SK-N-MC (cell line): ENCODE measurements at regions not wholly inside any gene's neighbourhood (a gene's known extent, or its start where the extent isn't known, plus 50 kb on each side); places are given as distances from the start of the nearest gene placed in this dataset.

ENCODE experiments used
- EZH2 ChIP-seq: fragments of 200-600 bp; sonication (generic); IDR thresholded peaks from one replicate; pipeline ENCODE4 v1.6.1; 2017; ENCODE audit warnings: antibody characterized with exemption
- FOXP2 ChIP-seq: optimal IDR thresholded peaks from 2 replicates; pipeline ENCODE3; 2011; ENCODE audit warnings: mild to moderate bottlenecking, moderate library complexity; ENCODE audit not compliant: insufficient read depth; ENCODE audit errors: extremely low read length, control extremely low read depth
- POLR2AphosphoS5 ChIP-seq: IDR thresholded peaks from 2 replicates; pipeline ENCODE4 v1.6.1; 2012; ENCODE audit warnings: mild to moderate bottlenecking, low read depth, low read length, borderline replicate concordance

DNA sequence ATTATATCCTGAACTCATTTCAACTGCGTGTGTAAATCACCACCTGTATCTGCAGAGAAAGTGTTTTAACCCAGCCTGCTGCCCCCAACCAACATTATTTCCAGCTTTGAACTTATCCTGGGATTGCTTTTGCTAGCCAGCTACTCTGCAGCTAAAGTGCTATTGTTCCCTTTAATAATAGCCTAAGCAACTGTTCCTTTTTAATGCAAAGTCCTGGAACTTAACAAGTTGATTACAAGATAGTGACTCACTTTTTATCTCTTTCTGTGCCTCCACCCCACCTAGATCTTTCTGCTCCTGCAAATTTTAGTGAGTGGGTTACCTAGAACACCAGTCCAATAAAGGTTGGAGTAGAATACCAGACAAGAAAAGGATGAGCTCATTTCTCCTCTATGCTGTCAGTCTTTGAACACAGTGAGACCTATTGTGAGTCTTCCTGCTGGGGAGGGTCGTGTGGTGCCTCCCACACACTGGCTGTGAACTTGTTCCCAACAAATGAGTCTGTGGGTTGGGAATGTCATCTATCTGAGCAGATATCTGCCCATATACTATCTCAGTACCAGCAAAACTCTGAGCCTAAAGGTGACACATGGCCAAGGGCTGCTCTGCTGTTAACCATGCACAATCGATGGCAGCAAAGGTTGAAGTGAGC lies 137.7 kb downstream of the FAM204A start:
- TF ChIP-seq POLR2AphosphoS5: no peak
- TF ChIP-seq EZH2: no peak
- TF ChIP-seq FOXP2: no peak
